Colonic mucosa (tissue), 4 donors: ENCODE measurements at regions not wholly inside any gene's neighbourhood (a gene's known extent, or its start where the extent isn't known, plus 50 kb on each side); places are given as distances from the start of the nearest gene placed in this dataset.
"Not testable (repeated sequence)": the region's sequence is repeated elsewhere in the genome, so short reads cannot be mapped to it uniquely, and the experiment has no call there.

Experiments
- DNase-seq: peaks from one replicate; pipeline ENCODE4 v3.0.0-alpha.2; 2020
- H3K27ac ChIP-seq: fragments of 200-600 bp; one replicate; pipeline ENCODE4 v1.8.0; 2021
- H3K27me3 ChIP-seq: fragments of 200-600 bp; one replicate; pipeline ENCODE4 v1.8.0; 2021
- H3K36me3 ChIP-seq: fragments of 200-600 bp; one replicate; pipeline ENCODE4 v1.8.0; 2021
- H3K4me1 ChIP-seq: fragments of 200-600 bp; one replicate; pipeline ENCODE4 v1.8.0; 2021; ENCODE audit warnings: mild to moderate bottlenecking
- H3K4me3 ChIP-seq: fragments of 200-600 bp; one replicate; pipeline ENCODE4 v1.8.0; 2021
- H3K9ac ChIP-seq, 2 donors: one replicate each; pipeline ENCODE4 v1.7.0; 2013; ENCODE audit warnings: control low read depth in 2 of 2, low read depth in 2 of 2, low read length in 2 of 2
- H3K9me3 ChIP-seq: fragments of 200-600 bp; one replicate; pipeline ENCODE4 v1.8.0; 2021
- CTCF ChIP-seq: fragments of 200-600 bp; IDR thresholded peaks from one replicate; pipeline ENCODE4 v1.8.0; 2022; ENCODE audit warnings: antibody characterized with exemption, mild to moderate bottlenecking
- intact Hi-C: fragments of 100-400 bp; cut with DNase I; formaldehyde crosslinking; loops from one replicate; pipeline ENCODE4 v1.14.1; 2022
- donor health status: healthy.
- donor health status: DM: no; HTN: no; CAD: no.
- donor health status: DM: no; HTN: no; CAD: no.

DNA sequence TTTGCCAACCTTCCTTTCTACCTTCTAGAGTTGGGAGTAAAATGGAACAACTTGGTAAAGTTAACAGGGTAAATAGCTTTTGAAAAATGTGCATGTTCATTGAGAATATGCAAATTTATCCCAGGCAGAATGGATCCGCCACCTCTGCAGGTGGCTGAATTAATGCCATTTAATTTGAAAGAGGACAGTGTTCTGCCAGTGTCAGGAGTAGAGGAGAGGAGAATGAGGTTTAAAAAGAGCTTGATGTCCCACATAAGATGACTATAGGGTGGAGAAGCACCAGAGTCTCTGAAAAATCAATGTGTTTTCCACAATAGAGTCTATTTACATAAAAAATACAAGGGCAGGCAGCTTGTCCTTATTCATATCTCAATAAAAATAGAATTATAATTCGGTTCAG is 1804.3 kb upstream of the PCDH10 start:
- no peak for TF ChIP-seq CTCF
- Histone ChIP-seq H3K4me1 (no peaks in the 10 kb centered on the region), H3K27ac (no peak overlapping the region), H3K9me3 (no peaks in the 10 kb centered on the region), H3K27me3 (no peaks in the 10 kb centered on the region), H3K4me3 (no peak overlapping the region), H3K36me3 (no peaks in the 10 kb centered on the region), H3K9ac (no peak overlapping the region)
- intact Hi-C loops, result no loop called here
- DNase-seq, result no peak

DNA sequence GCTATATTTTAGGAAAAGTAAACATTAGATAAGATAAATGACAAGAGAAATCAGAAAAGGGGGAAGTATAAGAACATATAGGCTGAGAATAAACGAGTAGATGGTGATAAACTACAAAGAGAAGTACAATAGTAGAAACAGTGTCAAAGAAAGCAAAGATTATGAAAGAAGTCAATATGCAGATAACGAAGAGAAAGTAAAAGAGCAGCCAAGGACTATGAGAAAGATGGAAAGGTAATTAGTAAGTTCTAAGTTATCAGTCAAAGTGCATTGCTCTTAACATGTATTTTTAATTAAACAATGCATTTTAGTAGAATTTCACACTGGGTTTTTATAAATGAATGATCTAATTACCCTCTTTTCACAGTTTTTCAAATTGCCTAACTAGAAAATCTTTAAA is 1801.3 kb upstream of the PCDH10 start:
- intact Hi-C loops, result no loop called here
- H3K27ac ChIP-seq, result no peak overlapping the region
- no peak for TF ChIP-seq CTCF
- H3K36me3 ChIP-seq, result no peaks in the 10 kb centered on the region
- no peaks in the 10 kb centered on the region for H3K27me3 ChIP-seq
- DNase-seq, result no peak
- H3K4me3 ChIP-seq, result no peak overlapping the region
- no peaks in the 10 kb centered on the region for H3K9me3 ChIP-seq
- no peaks in the 10 kb centered on the region for H3K4me1 ChIP-seq
- no peak overlapping the region for H3K9ac ChIP-seq

- intact Hi-C loops, result no loop called here
- Histone ChIP-seq H3K4me3 (no peak overlapping the region), H3K4me1 (no peaks in the 10 kb centered on the region), H3K9ac (no peak overlapping the region), H3K36me3 (no peaks in the 10 kb centered on the region), H3K27ac (no peak overlapping the region), H3K27me3 (no peaks in the 10 kb centered on the region), H3K9me3 (no peaks in the 10 kb centered on the region)
- no peak for TF ChIP-seq CTCF
- no peak for DNase-seq
Measured at GRCh38 chr4:131348263-131348662, 1800.8 kb upstream of the PCDH10 start.

DNA sequence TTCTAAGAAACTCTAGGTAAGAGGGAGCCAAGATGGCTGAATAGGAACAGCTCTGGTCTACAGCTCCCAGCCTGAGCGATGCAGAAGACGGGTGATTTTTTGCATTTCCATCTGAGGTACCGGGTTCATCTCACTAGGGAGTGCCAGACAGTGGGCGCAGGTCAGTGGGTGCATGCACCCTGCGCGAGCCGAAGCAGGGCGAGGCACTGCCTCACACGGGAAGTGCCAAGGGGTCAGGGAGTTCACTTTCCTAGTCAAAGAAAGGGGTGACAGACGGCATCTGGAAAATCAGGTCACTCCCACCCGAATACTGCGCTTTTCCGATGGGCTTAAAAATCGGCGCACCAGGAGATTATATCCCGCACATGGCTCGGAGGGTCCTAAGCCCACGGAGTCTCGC is 1796.7 kb upstream of the PCDH10 start:
- H3K27ac ChIP-seq, H3K4me3 ChIP-seq, H3K27me3 ChIP-seq, H3K36me3 ChIP-seq, H3K4me1 ChIP-seq, H3K9me3 ChIP-seq, H3K9ac ChIP-seq, intact Hi-C loops, DNase-seq: not testable (repeated sequence)

- Histone ChIP-seq H3K27ac (no peak overlapping the region), H3K36me3 (no peaks in the 10 kb centered on the region), H3K9me3 (no peaks in the 10 kb centered on the region), H3K27me3 (no peaks in the 10 kb centered on the region), H3K9ac (no peak overlapping the region), H3K4me3 (no peak overlapping the region), H3K4me1 (no peaks in the 10 kb centered on the region)
- DNase-seq, result no peak
- intact Hi-C loops, result no loop called here
- no peak for TF ChIP-seq CTCF
Measured at GRCh38 chr4:131366714-131367113, 1782.4 kb upstream of the PCDH10 start.

DNA sequence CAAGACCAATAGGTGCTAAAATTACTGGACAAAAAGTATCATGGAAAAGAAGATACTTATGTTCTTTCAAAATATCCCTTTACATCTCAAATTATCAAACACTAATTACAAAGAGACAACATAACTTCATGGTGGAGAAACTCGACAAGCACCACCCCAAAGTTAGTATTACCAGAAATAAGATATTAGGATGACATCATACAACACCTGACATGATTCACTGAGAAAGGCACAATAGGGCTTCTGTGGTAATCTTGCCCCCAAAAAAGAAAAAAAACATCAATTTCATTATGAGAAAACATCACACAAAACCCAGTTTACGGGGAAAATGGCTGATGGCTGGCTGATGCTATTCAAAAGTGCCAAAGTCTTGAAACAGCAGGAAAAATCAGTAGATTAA is 1781.7 kb upstream of the PCDH10 start:
- Histone ChIP-seq H3K9me3 (no peaks in the 10 kb centered on the region), H3K4me1 (no peaks in the 10 kb centered on the region), H3K4me3 (no peak overlapping the region), H3K9ac (no peak overlapping the region), H3K36me3 (no peaks in the 10 kb centered on the region), H3K27ac (no peak overlapping the region), H3K27me3 (no peaks in the 10 kb centered on the region)
- DNase-seq, result no peak
- intact Hi-C loops, result no loop called here
- no peak for TF ChIP-seq CTCF
